ENCODE measurements at regions not wholly inside any gene's neighbourhood (a gene's known extent, or its start where the extent isn't known, plus 50 kb on each side); places are given as distances from the start of the nearest gene placed in this dataset.

DNA sequence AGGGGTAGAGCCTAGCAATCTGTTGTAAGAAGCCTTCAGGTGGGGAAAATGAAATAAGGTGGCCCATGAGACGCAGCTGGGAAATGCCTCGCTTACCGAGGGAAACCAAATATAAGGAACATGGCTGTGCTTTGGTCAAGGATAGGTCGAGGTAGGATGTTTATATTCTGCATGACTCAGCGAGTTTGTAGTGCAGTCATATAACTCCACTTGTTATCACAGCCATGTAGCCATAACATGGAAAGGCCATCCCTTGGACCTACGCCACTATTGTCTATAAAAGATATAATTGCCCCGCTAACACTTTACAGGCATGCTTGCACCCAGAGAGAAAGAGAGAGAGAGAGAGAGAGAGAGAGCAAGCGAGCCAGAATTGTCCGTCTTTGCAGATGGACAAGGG lies 80.9 kb upstream of the GLRA2 start:
- WGBS (ENCODE audit: insufficient coverage), result no CpG with 5 or more reads among the region's 9 CpGs
- no peaks in the 10 kb centered on the region for H3K36me3 ChIP-seq (replicated peaks in 1 of 2; ENCODE audit: control insufficient read depth in 1 of 2, insufficient read depth in 2 of 2, low read length in 2 of 2)
- no peaks in the 10 kb centered on the region for H3K4me1 ChIP-seq (ENCODE audit: control insufficient read depth in 1 of 2, insufficient read depth in 2 of 2, low read length in 2 of 2)
- H2AFZ ChIP-seq (ENCODE audit: insufficient read depth, low read depth, low read length, poor library complexity, severe bottlenecking), result no peak overlapping the region
- no peak overlapping the region for H3K4me2 ChIP-seq (replicated peaks; ENCODE audit: extremely low read depth, low read length, poor library complexity, severe bottlenecking)
- H3K27ac ChIP-seq (ENCODE audit: low read depth in 1 of 2, low read length in 2 of 2), result no peak overlapping the region
- H3K9me3 ChIP-seq (replicated peaks in 1 of 2; ENCODE audit: control insufficient read depth in 1 of 2, insufficient read depth in 1 of 2, low read length in 2 of 2), result no peaks in the 10 kb centered on the region
- no peaks in the 10 kb centered on the region for H3K79me2 ChIP-seq (ENCODE audit: insufficient read depth, low read length)
- H3K4me1 Mint-ChIP-seq, result no peaks in the 10 kb centered on the region
- TF ChIP-seq, protein P1, sequence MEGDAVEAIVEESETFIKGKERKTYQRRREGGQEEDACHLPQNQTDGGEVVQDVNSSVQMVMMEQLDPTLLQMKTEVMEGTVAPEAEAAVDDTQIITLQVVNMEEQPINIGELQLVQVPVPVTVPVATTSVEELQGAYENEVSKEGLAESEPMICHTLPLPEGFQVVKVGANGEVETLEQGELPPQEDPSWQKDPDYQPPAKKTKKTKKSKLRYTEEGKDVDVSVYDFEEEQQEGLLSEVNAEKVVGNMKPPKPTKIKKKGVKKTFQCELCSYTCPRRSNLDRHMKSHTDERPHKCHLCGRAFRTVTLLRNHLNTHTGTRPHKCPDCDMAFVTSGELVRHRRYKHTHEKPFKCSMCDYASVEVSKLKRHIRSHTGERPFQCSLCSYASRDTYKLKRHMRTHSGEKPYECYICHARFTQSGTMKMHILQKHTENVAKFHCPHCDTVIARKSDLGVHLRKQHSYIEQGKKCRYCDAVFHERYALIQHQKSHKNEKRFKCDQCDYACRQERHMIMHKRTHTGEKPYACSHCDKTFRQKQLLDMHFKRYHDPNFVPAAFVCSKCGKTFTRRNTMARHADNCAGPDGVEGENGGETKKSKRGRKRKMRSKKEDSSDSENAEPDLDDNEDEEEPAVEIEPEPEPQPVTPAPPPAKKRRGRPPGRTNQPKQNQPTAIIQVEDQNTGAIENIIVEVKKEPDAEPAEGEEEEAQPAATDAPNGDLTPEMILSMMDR (IDR thresholded peaks at IDR 0.05), result no peak
- H4K20me1 ChIP-seq (ENCODE audit: insufficient read depth, low read length), result no peaks in the 10 kb centered on the region
- H3K27me3 Mint-ChIP-seq (ENCODE audit: low read depth in 3 of 3), result no peaks in the 10 kb centered on the region
- no peak overlapping the region for H3K4me3 ChIP-seq (replicated peaks in 1 of 3; ENCODE audit: low read depth in 2 of 3, low read length in 3 of 3)
- H3K9ac ChIP-seq (ENCODE audit: insufficient read depth, low read length, poor library complexity, severe bottlenecking), result no peak overlapping the region
- H3K27ac Mint-ChIP-seq, result no peak overlapping the region
- intact Hi-C loops (cut with micrococcal nuclease), result no loop called here
- DNase-seq, result no peak
- H3K36me3 Mint-ChIP-seq, result no peaks in the 10 kb centered on the region
- no peaks in the 10 kb centered on the region for H3K27me3 ChIP-seq (ENCODE audit: control insufficient read depth in 2 of 2, insufficient read depth in 2 of 2, low read length in 2 of 2)
- H3K9me3 Mint-ChIP-seq, result peaks cover 0 to 5% (median 0%) of the 10 kb centered on the region in 7 donors
- H3K4me3 Mint-ChIP-seq, result no peak overlapping the region

DNA sequence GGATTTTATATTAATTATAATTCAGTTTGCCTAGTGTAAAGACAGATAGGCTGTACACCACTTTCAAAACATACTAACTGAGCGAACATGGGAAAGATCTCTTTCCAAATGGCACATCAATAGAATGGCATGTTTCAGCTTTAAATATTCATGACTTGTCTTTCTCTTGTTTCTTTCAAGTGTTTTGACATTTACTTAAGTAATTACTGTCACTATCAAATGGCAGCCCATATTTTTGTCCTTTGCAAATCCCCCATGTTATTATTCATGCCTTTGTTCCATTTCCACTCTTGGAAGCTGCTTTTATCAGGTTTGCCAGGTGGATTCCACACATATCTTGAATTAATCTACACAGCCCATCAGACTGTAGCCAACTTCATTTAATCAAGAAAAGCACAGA lies 89.2 kb upstream of the GLRA2 start:
- Mint-ChIP-seq H3K4me3 (no peak overlapping the region), H3K9me3 (peaks cover 0 to 4% (median 2%) of the 10 kb centered on the region in 7 donors), H3K36me3 (no peaks in the 10 kb centered on the region), H3K27me3 (ENCODE audit: low read depth in 3 of 3) (peaks cover 0 to 3% (median 0%) of the 10 kb centered on the region in 3 donors), H3K27ac (no peak overlapping the region), H3K4me1 (no peaks in the 10 kb centered on the region)
- H3K4me1 ChIP-seq (ENCODE audit: control insufficient read depth in 1 of 2, insufficient read depth in 2 of 2, low read length in 2 of 2), result no peaks in the 10 kb centered on the region
- H3K27me3 ChIP-seq (ENCODE audit: control insufficient read depth in 2 of 2, insufficient read depth in 2 of 2, low read length in 2 of 2), result no peaks in the 10 kb centered on the region
- no peaks in the 10 kb centered on the region for H3K79me2 ChIP-seq (ENCODE audit: insufficient read depth, low read length)
- H2AFZ ChIP-seq (ENCODE audit: insufficient read depth, low read depth, low read length, poor library complexity, severe bottlenecking), result no peak overlapping the region
- H3K9ac ChIP-seq (ENCODE audit: insufficient read depth, low read length, poor library complexity, severe bottlenecking), result no peak overlapping the region
- DNase-seq, result no peak
- TF ChIP-seq, protein P1 (IDR thresholded peaks at IDR 0.05), result no peak
- H3K4me2 ChIP-seq (replicated peaks; ENCODE audit: extremely low read depth, low read length, poor library complexity, severe bottlenecking), result no peak overlapping the region
- H3K36me3 ChIP-seq (replicated peaks in 1 of 2; ENCODE audit: control insufficient read depth in 1 of 2, insufficient read depth in 2 of 2, low read length in 2 of 2), result no peaks in the 10 kb centered on the region
- no CpG with 5 or more reads among the region's 1 CpG for WGBS (ENCODE audit: insufficient coverage)
- no peak overlapping the region for H3K27ac ChIP-seq (ENCODE audit: low read depth in 1 of 2, low read length in 2 of 2)
- intact Hi-C loops (cut with micrococcal nuclease), result no loop called here
- H3K4me3 ChIP-seq (replicated peaks in 1 of 3; ENCODE audit: low read depth in 2 of 3, low read length in 3 of 3), result no peak overlapping the region
- no peaks in the 10 kb centered on the region for H4K20me1 ChIP-seq (ENCODE audit: insufficient read depth, low read length)
- H3K9me3 ChIP-seq (replicated peaks in 1 of 2; ENCODE audit: control insufficient read depth in 1 of 2, insufficient read depth in 1 of 2, low read length in 2 of 2), result no peaks in the 10 kb centered on the region

Measured in CD14-positive monocyte (primary cell).